ENCODE measurements at regions not wholly inside any gene's neighbourhood (a gene's known extent, or its start where the extent isn't known, plus 50 kb on each side); places are given as distances from the start of the nearest gene placed in this dataset.

DNA sequence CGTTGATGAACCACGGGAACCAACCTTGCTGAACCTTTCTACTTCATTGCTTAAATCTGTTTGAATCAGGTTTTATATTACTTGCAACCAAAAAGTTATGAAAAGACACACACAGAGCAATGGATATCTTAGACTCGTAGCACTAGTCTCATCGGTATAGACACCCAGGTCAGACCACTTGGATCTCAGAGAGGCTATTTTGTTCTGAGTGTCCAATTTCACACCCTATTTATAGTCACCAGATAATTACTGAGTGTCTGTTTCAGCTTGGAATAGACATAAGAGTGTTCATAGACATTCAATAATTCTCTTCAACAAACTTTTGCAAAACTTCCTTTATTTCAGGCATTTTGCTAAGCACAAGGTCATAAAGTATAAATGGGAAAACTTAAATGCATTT, 145.4 kb upstream of the EGFLAM start (continued):
- TF ChIP-seq, protein P1, sequence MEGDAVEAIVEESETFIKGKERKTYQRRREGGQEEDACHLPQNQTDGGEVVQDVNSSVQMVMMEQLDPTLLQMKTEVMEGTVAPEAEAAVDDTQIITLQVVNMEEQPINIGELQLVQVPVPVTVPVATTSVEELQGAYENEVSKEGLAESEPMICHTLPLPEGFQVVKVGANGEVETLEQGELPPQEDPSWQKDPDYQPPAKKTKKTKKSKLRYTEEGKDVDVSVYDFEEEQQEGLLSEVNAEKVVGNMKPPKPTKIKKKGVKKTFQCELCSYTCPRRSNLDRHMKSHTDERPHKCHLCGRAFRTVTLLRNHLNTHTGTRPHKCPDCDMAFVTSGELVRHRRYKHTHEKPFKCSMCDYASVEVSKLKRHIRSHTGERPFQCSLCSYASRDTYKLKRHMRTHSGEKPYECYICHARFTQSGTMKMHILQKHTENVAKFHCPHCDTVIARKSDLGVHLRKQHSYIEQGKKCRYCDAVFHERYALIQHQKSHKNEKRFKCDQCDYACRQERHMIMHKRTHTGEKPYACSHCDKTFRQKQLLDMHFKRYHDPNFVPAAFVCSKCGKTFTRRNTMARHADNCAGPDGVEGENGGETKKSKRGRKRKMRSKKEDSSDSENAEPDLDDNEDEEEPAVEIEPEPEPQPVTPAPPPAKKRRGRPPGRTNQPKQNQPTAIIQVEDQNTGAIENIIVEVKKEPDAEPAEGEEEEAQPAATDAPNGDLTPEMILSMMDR (IDR thresholded peaks at IDR 0.05 in 2 of 3, conservative IDR thresholded peaks at IDR 0.05 in 1 of 3; ENCODE audit: borderline replicate concordance in 1 of 3, insufficient read depth in 1 of 3, low read depth in 2 of 3, low read length in 2 of 3) = no peak
- TF ChIP-seq FOSL1 (IDR thresholded peaks at IDR 0.05; ENCODE audit: low read depth) = no peak

DNA sequence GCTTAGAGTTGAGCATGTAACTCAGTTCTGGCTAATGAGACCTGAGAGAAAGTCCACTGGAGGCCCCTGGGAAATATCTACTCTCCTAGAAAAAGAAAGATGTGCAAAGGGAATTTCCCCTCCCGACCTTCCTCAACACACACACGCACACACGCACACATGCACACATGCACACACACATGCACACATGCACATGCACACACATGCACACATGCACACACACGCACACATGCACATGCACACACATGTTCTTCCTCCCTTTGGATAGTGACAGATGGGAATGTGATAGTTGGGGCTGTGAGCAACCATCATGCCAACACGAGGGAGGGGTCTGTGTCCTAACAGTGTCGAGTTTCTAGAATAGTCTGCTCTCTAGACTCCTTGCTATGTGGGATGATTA, 148.2 kb upstream of the EGFLAM start:
- Histone ChIP-seq H3K9ac (ENCODE audit: low read length) (no peak overlapping the region), H3K36me3 (ENCODE audit: control insufficient read depth in 1 of 2, insufficient read depth in 2 of 2, low read length in 2 of 2) (no peaks in the 10 kb centered on the region), H3K4me3 (replicated peaks in 1 of 2; ENCODE audit: low read depth in 1 of 2, low read length in 2 of 2) (no peak overlapping the region), H3K79me2 (ENCODE audit: insufficient read depth, low read length) (no peaks in the 10 kb centered on the region), H3K9me2 (ENCODE audit: insufficient read depth) (no peaks in the 10 kb centered on the region), H3K27me3 (ENCODE audit: insufficient read depth, low read length) (no peaks in the 10 kb centered on the region), H3K4me2 (ENCODE audit: low read length) (no peak overlapping the region), H2AFZ (ENCODE audit: low read depth, low read length, poor library complexity, severe bottlenecking) (no peak overlapping the region), H3K27ac (ENCODE audit: low read depth, low read length) (no peak overlapping the region), H4K20me1 (ENCODE audit: insufficient read depth) (no peaks in the 10 kb centered on the region), H3K4me1 (ENCODE audit: control insufficient read depth in 1 of 2, insufficient read depth in 2 of 2, low read length in 2 of 2) (no peaks in the 10 kb centered on the region), H3K9me3 (ENCODE audit: control insufficient read depth in 1 of 2, insufficient read depth in 1 of 2, low read depth in 1 of 2, low read length in 2 of 2) (no peaks in the 10 kb centered on the region)
- TF ChIP-seq EZH2phosphoT487 (IDR thresholded peaks at IDR 0.05; ENCODE audit: borderline replicate concordance) (no peak), YY1 (IDR thresholded peaks at IDR 0.05; ENCODE audit: extremely low read depth, insufficient replicate concordance, low read depth, low read length) (no peak), FOSL1 (IDR thresholded peaks at IDR 0.05; ENCODE audit: low read depth) (no peak), EGR1 (IDR thresholded peaks at IDR 0.05; ENCODE audit: low read depth) (no peak), SIN3A (IDR thresholded peaks at IDR 0.05; ENCODE audit: low read depth) (no peak), SRF (IDR thresholded peaks at IDR 0.05; ENCODE audit: low read depth) (no peak), POLR2AphosphoS5 (IDR thresholded peaks at IDR 0.05; ENCODE audit: low read depth, low read length) (no peak), CEBPB (IDR thresholded peaks at IDR 0.05; ENCODE audit: low read depth) (no peak), EZH2 (IDR thresholded peaks at IDR 0.05) (no peak), ZNF274 (IDR thresholded peaks at IDR 0.05; ENCODE audit: low read depth, low read length) (no peak), ZFX (IDR thresholded peaks at IDR 0.05) (no peak), SP1 (IDR thresholded peaks at IDR 0.05; ENCODE audit: low read depth) (no peak), CBX3 (IDR thresholded peaks at IDR 0.05; ENCODE audit: low read depth) (no peak)
- TF ChIP-seq, protein P2, sequence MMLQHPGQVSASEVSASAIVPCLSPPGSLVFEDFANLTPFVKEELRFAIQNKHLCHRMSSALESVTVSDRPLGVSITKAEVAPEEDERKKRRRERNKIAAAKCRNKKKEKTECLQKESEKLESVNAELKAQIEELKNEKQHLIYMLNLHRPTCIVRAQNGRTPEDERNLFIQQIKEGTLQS (IDR thresholded peaks at IDR 0.05) = no peak
- TF ChIP-seq, protein P3, sequence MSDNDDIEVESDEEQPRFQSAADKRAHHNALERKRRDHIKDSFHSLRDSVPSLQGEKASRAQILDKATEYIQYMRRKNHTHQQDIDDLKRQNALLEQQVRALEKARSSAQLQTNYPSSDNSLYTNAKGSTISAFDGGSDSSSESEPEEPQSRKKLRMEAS (IDR thresholded peaks at IDR 0.05) = no peak
- TF ChIP-seq, protein P4, sequence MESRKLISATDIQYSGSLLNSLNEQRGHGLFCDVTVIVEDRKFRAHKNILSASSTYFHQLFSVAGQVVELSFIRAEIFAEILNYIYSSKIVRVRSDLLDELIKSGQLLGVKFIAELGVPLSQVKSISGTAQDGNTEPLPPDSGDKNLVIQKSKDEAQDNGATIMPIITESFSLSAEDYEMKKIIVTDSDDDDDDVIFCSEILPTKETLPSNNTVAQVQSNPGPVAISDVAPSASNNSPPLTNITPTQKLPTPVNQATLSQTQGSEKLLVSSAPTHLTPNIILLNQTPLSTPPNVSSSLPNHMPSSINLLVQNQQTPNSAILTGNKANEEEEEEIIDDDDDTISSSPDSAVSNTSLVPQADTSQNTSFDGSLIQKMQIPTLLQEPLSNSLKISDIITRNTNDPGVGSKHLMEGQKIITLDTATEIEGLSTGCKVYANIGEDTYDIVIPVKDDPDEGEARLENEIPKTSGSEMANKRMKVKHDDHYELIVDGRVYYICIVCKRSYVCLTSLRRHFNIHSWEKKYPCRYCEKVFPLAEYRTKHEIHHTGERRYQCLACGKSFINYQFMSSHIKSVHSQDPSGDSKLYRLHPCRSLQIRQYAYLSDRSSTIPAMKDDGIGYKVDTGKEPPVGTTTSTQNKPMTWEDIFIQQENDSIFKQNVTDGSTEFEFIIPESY (IDR thresholded peaks at IDR 0.05; ENCODE audit: extremely low read depth, insufficient replicate concordance, low read length) = no peak
- TF ChIP-seq, protein P5, sequence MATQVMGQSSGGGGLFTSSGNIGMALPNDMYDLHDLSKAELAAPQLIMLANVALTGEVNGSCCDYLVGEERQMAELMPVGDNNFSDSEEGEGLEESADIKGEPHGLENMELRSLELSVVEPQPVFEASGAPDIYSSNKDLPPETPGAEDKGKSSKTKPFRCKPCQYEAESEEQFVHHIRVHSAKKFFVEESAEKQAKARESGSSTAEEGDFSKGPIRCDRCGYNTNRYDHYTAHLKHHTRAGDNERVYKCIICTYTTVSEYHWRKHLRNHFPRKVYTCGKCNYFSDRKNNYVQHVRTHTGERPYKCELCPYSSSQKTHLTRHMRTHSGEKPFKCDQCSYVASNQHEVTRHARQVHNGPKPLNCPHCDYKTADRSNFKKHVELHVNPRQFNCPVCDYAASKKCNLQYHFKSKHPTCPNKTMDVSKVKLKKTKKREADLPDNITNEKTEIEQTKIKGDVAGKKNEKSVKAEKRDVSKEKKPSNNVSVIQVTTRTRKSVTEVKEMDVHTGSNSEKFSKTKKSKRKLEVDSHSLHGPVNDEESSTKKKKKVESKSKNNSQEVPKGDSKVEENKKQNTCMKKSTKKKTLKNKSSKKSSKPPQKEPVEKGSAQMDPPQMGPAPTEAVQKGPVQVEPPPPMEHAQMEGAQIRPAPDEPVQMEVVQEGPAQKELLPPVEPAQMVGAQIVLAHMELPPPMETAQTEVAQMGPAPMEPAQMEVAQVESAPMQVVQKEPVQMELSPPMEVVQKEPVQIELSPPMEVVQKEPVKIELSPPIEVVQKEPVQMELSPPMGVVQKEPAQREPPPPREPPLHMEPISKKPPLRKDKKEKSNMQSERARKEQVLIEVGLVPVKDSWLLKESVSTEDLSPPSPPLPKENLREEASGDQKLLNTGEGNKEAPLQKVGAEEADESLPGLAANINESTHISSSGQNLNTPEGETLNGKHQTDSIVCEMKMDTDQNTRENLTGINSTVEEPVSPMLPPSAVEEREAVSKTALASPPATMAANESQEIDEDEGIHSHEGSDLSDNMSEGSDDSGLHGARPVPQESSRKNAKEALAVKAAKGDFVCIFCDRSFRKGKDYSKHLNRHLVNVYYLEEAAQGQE (IDR thresholded peaks at IDR 0.05; ENCODE audit: low read depth) = no peak
- no peak for ATAC-seq
- ChIA-PET POLR2A (no interaction called here), RAD21 (ENCODE audit: low non-redundant PET in 1 of 2, low total read pairs in 2 of 2, uncharacterized antibody in 2 of 2, unreplicated experiment in 2 of 2) (no interaction called here), CTCF (no interaction called here)
- intact Hi-C loops (cut with micrococcal nuclease) = no loop called here
- DNase-seq (ENCODE audit: low read depth, low spot score) = no peak
- BruUV-seq (replicated peaks) = no TSS peak
